HFFc6 (cell line): ENCODE measurements at regions not wholly inside any gene's neighbourhood (a gene's known extent, or its start where the extent isn't known, plus 50 kb on each side); places are given as distances from the start of the nearest gene placed in this dataset.

ENCODE experiments used
- DNase-seq: peaks from one replicate; pipeline ENCODE4 v3.0.0-alpha.2; 2018
- H3K27ac Mint-ChIP-seq: 2 replicates; pipeline ENCODE4 v1.8.0; 2020; ENCODE audit warnings: mild to moderate bottlenecking, mixed read lengths
- H3K27me3 Mint-ChIP-seq: 2 replicates; pipeline ENCODE4 v1.8.0; 2021; ENCODE audit warnings: mild to moderate bottlenecking, moderate library complexity, mixed read lengths; ENCODE audit not compliant: insufficient read depth
- H3K36me3 Mint-ChIP-seq: 2 replicates; pipeline ENCODE4 v1.8.0; 2021; ENCODE audit warnings: low read depth, mixed read lengths
- H3K4me1 Mint-ChIP-seq: 2 replicates; pipeline ENCODE4 v1.8.0; 2020; ENCODE audit warnings: low read depth, mixed read lengths
- H3K4me3 Mint-ChIP-seq: 2 replicates; pipeline ENCODE4 v1.8.0; 2020; ENCODE audit warnings: mild to moderate bottlenecking, moderate library complexity, mixed read lengths
- H3K9me3 Mint-ChIP-seq: 2 replicates; pipeline ENCODE4 v1.8.0; 2020; ENCODE audit warnings: mild to moderate bottlenecking, mixed read lengths
- TF ChIP-seq, protein P1 (sequence below): fragments of 200-600 bp; sonication (generic); IDR thresholded peaks from 2 replicates; pipeline ENCODE4 v1.5.0; 2021; ENCODE audit warnings: antibody characterized with exemption, mild to moderate bottlenecking

DNA sequence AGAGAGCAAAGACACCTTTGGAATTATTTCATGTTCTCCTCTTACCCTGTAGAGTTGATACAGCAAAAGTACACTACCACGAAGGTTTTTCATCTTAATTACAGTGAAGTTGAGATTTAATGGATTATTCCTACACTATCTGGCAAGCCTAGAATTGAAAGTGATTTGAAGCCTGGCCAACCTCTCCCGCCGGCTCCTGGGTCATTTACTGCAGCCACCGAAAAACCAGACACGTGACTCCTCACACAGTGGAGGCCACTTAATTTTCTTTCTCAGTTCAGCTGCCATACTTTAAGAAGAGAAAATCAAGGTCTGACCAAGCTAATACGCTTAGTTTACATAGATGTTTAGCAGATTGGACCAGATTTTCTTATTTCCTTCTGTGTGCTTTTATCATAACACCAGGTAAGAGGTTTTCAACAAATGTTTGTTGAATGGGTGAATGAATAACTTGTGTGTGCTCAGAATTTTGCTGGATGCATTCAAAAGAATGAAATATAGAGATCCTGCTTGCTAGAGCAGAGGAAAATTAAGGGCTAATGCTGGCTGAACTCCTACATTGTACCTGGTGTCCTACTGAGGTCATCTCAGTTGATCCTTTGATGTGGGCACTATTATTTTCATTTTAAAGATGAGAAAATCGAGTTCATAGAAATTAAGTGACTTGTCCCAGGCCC is 97.2 kb upstream of the PDE10A start:
- TF ChIP-seq, protein P1, sequence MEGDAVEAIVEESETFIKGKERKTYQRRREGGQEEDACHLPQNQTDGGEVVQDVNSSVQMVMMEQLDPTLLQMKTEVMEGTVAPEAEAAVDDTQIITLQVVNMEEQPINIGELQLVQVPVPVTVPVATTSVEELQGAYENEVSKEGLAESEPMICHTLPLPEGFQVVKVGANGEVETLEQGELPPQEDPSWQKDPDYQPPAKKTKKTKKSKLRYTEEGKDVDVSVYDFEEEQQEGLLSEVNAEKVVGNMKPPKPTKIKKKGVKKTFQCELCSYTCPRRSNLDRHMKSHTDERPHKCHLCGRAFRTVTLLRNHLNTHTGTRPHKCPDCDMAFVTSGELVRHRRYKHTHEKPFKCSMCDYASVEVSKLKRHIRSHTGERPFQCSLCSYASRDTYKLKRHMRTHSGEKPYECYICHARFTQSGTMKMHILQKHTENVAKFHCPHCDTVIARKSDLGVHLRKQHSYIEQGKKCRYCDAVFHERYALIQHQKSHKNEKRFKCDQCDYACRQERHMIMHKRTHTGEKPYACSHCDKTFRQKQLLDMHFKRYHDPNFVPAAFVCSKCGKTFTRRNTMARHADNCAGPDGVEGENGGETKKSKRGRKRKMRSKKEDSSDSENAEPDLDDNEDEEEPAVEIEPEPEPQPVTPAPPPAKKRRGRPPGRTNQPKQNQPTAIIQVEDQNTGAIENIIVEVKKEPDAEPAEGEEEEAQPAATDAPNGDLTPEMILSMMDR: no peak
- Mint-ChIP-seq H3K4me3 (no peak overlapping the region), H3K36me3 (no peaks in the 10 kb centered on the region), H3K27ac (no peak overlapping the region), H3K4me1 (no peaks in the 10 kb centered on the region), H3K27me3 (no peaks in the 10 kb centered on the region; the same call in 1 of the 2 replicates), H3K9me3 (peaks cover 44% of the 10 kb centered on the region)
- DNase-seq: no peak

DNA sequence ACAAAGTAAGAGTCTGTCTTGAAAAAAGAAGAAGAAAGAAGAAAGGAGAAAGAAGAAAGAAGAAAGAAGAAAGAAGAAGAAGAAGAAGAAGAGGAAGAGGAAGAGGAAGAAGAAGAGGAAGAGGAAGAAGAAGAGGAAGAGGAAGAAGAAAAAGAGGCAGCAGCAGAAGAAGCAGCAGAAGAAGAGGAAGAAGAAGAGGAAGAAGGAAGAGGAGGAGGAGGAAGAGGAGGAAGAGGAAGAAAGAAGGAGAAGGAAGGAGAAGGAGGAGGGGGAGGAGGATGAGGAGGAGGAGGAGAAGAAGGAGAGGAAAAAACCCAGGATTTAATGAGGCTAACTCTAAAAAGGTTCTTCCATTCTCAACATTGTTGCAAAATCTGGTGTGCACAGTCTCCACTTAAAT is 95.4 kb upstream of the PDE10A start:
- TF ChIP-seq, protein P1: no peak
- Mint-ChIP-seq H3K36me3 (no peaks in the 10 kb centered on the region), H3K4me3 (no peak overlapping the region), H3K9me3 (peaks cover 33% of the 10 kb centered on the region), H3K27ac (no peak overlapping the region), H3K27me3 (no peaks in the 10 kb centered on the region; the same call in 1 of the 2 replicates), H3K4me1 (no peaks in the 10 kb centered on the region)
- DNase-seq: no peak

DNA sequence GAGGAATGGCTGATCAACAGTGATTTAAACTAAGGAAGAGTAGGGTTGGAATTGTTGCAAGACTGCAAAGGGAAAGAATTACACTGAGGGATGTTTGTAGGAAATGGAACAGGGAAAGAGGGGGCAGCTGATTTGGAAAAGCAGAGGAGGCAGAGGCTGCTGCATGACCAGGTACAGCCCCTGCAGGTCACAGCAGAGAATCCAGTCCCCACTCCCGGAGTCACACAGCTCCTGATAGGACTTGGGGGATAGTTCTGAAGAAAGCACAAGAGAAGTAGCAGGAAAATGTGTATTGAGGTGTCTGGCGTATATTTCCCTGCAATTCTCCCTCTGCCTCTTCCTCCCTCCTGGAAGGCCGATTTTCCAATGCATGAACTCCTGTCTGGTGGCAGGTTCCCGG is 92.5 kb upstream of the PDE10A start:
- Mint-ChIP-seq H3K4me1 (no peaks in the 10 kb centered on the region), H3K27me3 (no peaks in the 10 kb centered on the region), H3K9me3 (peaks cover 35% of the 10 kb centered on the region), H3K36me3 (no peaks in the 10 kb centered on the region; the same call in 1 of the 2 replicates), H3K27ac (no peak overlapping the region), H3K4me3 (no peak overlapping the region)
- no peak for DNase-seq
- TF ChIP-seq, protein P1: no peak

DNA sequence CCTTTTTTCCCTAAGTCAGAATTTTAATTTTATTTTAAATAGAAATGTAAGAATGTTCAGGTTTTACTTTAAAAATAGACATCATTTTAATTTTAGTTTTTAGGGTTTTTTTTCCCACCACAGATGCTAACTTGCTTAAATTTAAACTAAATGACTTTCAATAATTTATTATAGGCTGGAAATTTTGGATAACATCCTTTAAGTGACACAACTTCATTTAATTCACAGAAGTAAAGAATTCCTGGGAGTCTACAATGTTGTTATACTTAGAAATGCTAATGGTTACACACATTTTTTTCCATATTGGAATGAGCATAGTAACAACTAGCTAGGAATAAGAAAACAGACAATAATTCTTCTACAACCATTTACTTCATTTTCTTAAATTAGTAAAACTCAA is 90.5 kb upstream of the PDE10A start:
- H3K9me3 Mint-ChIP-seq: peaks cover 52% of the 10 kb centered on the region
- H3K27ac Mint-ChIP-seq: no peak overlapping the region
- H3K27me3 Mint-ChIP-seq: no peaks in the 10 kb centered on the region; the same call in 1 of the 2 replicates
- DNase-seq: no peak
- TF ChIP-seq, protein P1: no peak
- H3K36me3 Mint-ChIP-seq: peaks cover 6% of the 10 kb centered on the region
- no peaks in the 10 kb centered on the region for H3K4me1 Mint-ChIP-seq
- no peak overlapping the region for H3K4me3 Mint-ChIP-seq

DNA sequence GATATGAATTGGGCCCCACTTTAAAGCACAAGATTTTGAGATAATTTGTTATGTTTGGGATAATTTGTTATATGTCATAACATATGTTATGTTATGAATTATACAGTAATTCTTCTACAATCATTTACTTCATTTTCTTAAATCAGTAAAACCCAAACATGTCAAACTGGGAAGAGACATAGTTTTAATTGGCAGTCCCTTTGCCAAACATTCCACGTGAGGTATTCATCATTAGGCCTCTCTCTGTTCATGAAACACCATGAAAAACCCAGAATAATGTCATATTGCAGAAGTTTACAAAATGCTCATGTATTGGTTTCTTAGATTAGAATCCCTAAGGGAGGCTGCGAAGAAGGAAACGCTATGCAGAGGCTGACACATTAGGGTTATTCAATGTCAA is 89.4 kb upstream of the PDE10A start:
- H3K36me3 Mint-ChIP-seq: peaks cover 6% of the 10 kb centered on the region
- TF ChIP-seq, protein P1: no peak
- no peaks in the 10 kb centered on the region for H3K4me1 Mint-ChIP-seq
- peaks cover 58% of the 10 kb centered on the region for H3K9me3 Mint-ChIP-seq
- DNase-seq: no peak
- H3K4me3 Mint-ChIP-seq: no peak overlapping the region
- no peaks in the 10 kb centered on the region; the same call in 1 of the 2 replicates for H3K27me3 Mint-ChIP-seq
- H3K27ac Mint-ChIP-seq: no peak overlapping the region
